ENCODE measurements at regions not wholly inside any gene's neighbourhood (a gene's known extent, or its start where the extent isn't known, plus 50 kb on each side); places are given as distances from the start of the nearest gene placed in this dataset.

GRCh38 chr12:107308310-107308709 lies 215.0 kb upstream of the CRY1 start:
- TF ChIP-seq POLR2AphosphoS5 (IDR thresholded peaks at IDR 0.05; ENCODE audit: low read depth): no peak
- TF ChIP-seq CTCF (conservative IDR thresholded peaks at IDR 0.05; ENCODE audit: low read depth in 2 of 2): no peak
- no peak for TF ChIP-seq EZH2 (IDR thresholded peaks at IDR 0.05; ENCODE audit: low read depth, unreplicated experiment)
- no peak for TF ChIP-seq EZH2phosphoT487 (IDR thresholded peaks at IDR 0.05; ENCODE audit: unreplicated experiment)
- no peak for TF ChIP-seq REST (IDR thresholded peaks at IDR 0.05; ENCODE audit: unreplicated experiment)
- TF ChIP-seq CREB1 (CRISPR knock-in tag; IDR thresholded peaks at IDR 0.05; ENCODE audit: low read depth): no peak
- TF ChIP-seq JUNB (IDR thresholded peaks at IDR 0.05; ENCODE audit: unreplicated experiment): no peak
- no peak for TF ChIP-seq ZNF331 (CRISPR knock-in tag; IDR thresholded peaks at IDR 0.05; ENCODE audit: low read depth)
- TF ChIP-seq NANOG (IDR thresholded peaks at IDR 0.05; ENCODE audit: borderline replicate concordance): no peak
- no peak for TF ChIP-seq ZNF114 (CRISPR knock-in tag; IDR thresholded peaks at IDR 0.05)
- no peak for TF ChIP-seq ETS1 (IDR thresholded peaks at IDR 0.05)
- no peak for TF ChIP-seq STAT1 (IDR thresholded peaks at IDR 0.05; ENCODE audit: unreplicated experiment)

Data from GM23338 (cell line).